HepG2 (cell line): ENCODE measurements at regions not wholly inside any gene's neighbourhood (a gene's known extent, or its start where the extent isn't known, plus 50 kb on each side); places are given as distances from the start of the nearest gene placed in this dataset.

ENCODE experiments used
- EP300 ChIP-seq, 3 experiments: sonication (generic) in 1 of 3; formaldehyde crosslinking in 1 of 3; IDR thresholded peaks; 2 replicates each; pipeline versions ENCODE4 v1.5.1 to v1.6.1; 2011 to 2020; ENCODE audit warnings: low read depth in 2 of 3, low read length in 2 of 3, borderline replicate concordance in 1 of 3, improper control_type of control experiment in 1 of 3, mild to moderate bottlenecking in 1 of 3, missing genetic modification reagents in 1 of 3, moderate library complexity in 1 of 3
- NFIC ChIP-seq: IDR thresholded peaks from 2 replicates; pipeline ENCODE4 v1.6.1; 2012; ENCODE audit warnings: mild to moderate bottlenecking, low read length, inconsistent platforms
- SRF ChIP-seq: IDR thresholded peaks from 2 replicates; pipeline ENCODE4 v1.6.1; 2011; ENCODE audit warnings: mild to moderate bottlenecking, low read depth, low read length, moderate library complexity
- TARDBP ChIP-seq: sonication (generic); formaldehyde crosslinking; IDR thresholded peaks from 2 replicates; pipeline ENCODE4 v1.8.0; 2022; ENCODE audit warnings: mild to moderate bottlenecking, missing genetic modification reagents
- ZFX ChIP-seq: sonication (generic); formaldehyde crosslinking; IDR thresholded peaks from 2 replicates; pipeline ENCODE4 v1.4.0; 2020; ENCODE audit warnings: mild to moderate bottlenecking, low read depth, missing genetic modification reagents, moderate library complexity
- ZNF253 ChIP-seq: sonication (generic); formaldehyde crosslinking; IDR thresholded peaks from 2 replicates; pipeline ENCODE4 v1.8.0; 2022; ENCODE audit warnings: mild to moderate bottlenecking, missing genetic modification reagents, borderline replicate concordance
- TF ChIP-seq, protein P1 (sequence below): sonication (generic); formaldehyde crosslinking; IDR thresholded peaks from 2 replicates; pipeline ENCODE4 v1.5.0; 2020; ENCODE audit warnings: mild to moderate bottlenecking, missing genetic modification reagents, moderate library complexity

- no peak for TF ChIP-seq EP300 (IDR thresholded peaks at IDR 0.05; ENCODE audit: low read depth in 2 of 2, low read length in 2 of 2)
- TF ChIP-seq EP300 (CRISPR knock-in tag; IDR thresholded peaks at IDR 0.05; ENCODE audit: borderline replicate concordance) = no peak
- no peak for TF ChIP-seq TARDBP (CRISPR knock-in tag)
- TF ChIP-seq ZFX = no peak
- TF ChIP-seq SRF = no peak
- TF ChIP-seq ZNF253 (CRISPR knock-in tag) = no peak
- TF ChIP-seq, protein P1, sequence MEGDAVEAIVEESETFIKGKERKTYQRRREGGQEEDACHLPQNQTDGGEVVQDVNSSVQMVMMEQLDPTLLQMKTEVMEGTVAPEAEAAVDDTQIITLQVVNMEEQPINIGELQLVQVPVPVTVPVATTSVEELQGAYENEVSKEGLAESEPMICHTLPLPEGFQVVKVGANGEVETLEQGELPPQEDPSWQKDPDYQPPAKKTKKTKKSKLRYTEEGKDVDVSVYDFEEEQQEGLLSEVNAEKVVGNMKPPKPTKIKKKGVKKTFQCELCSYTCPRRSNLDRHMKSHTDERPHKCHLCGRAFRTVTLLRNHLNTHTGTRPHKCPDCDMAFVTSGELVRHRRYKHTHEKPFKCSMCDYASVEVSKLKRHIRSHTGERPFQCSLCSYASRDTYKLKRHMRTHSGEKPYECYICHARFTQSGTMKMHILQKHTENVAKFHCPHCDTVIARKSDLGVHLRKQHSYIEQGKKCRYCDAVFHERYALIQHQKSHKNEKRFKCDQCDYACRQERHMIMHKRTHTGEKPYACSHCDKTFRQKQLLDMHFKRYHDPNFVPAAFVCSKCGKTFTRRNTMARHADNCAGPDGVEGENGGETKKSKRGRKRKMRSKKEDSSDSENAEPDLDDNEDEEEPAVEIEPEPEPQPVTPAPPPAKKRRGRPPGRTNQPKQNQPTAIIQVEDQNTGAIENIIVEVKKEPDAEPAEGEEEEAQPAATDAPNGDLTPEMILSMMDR (CRISPR knock-in tag) = no peak
- no peak for TF ChIP-seq NFIC
Observed at GRCh38 chr6:137650720-137651119, 156.5 kb upstream of the OLIG3 start.
